ENCODE measurements at regions not wholly inside any gene's neighbourhood (a gene's known extent, or its start where the extent isn't known, plus 50 kb on each side); places are given as distances from the start of the nearest gene placed in this dataset.
A peak's percentile ranks its signal among the peaks of the same experiment; 100 is the strongest.

DNA sequence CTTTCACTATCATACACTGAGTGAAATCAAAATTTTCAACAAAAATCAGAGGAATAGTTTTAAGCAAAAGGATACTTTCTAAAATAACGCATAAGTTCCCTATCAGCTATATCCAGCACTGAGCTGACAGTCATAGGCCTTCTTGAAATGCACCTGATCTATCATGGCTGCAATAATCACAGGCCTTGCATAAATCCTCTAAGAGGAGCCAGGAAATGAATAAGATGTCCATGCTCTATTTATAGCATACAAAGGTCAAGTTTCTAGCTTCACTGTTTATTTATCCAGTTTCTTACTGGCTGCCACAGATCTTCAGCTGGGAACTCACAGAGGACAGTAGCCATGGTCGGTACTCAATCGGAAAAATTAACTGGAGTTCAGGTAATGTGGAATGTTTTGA, 235.9 kb upstream of the DMD start:
- no peak overlapping the region for H3K18ac ChIP-seq (ENCODE audit: low read depth, low read length)
- no peaks in the 10 kb centered on the region; the same call in none of the 2 replicates for H3K9me3 ChIP-seq (ENCODE audit: control insufficient read depth, insufficient read depth, low read length)
- TF ChIP-seq, protein P1, sequence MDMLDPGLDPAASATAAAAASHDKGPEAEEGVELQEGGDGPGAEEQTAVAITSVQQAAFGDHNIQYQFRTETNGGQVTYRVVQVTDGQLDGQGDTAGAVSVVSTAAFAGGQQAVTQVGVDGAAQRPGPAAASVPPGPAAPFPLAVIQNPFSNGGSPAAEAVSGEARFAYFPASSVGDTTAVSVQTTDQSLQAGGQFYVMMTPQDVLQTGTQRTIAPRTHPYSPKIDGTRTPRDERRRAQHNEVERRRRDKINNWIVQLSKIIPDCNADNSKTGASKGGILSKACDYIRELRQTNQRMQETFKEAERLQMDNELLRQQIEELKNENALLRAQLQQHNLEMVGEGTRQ (IDR thresholded peaks at IDR 0.05; ENCODE audit: low read depth, low read length) = no peak
- TF ChIP-seq POLR2A (IDR thresholded peaks at IDR 0.05; ENCODE audit: low read depth, low read length) = no peak
- TF ChIP-seq BHLHE40 (IDR thresholded peaks at IDR 0.05; ENCODE audit: low read depth, low read length) = no peak
- no peak for TF ChIP-seq CHD1 (IDR thresholded peaks at IDR 0.05; ENCODE audit: low read depth, low read length)
- TF ChIP-seq, protein P2, sequence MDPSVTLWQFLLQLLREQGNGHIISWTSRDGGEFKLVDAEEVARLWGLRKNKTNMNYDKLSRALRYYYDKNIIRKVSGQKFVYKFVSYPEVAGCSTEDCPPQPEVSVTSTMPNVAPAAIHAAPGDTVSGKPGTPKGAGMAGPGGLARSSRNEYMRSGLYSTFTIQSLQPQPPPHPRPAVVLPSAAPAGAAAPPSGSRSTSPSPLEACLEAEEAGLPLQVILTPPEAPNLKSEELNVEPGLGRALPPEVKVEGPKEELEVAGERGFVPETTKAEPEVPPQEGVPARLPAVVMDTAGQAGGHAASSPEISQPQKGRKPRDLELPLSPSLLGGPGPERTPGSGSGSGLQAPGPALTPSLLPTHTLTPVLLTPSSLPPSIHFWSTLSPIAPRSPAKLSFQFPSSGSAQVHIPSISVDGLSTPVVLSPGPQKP (IDR thresholded peaks at IDR 0.05; ENCODE audit: borderline replicate concordance, low read depth, low read length) = no peak
- TF ChIP-seq RAD21 (IDR thresholded peaks at IDR 0.05; ENCODE audit: low read length) = no peak
- no peak for TF ChIP-seq MAZ (IDR thresholded peaks at IDR 0.05; ENCODE audit: borderline replicate concordance, low read depth, low read length)
- no peak for TF ChIP-seq SMC3 (IDR thresholded peaks at IDR 0.05; ENCODE audit: low read depth, low read length)
- TF ChIP-seq NFE2L2 (IDR thresholded peaks at IDR 0.05; ENCODE audit: low read depth, low read length) = no peak
- TF ChIP-seq MAFK (IDR thresholded peaks at IDR 0.05; ENCODE audit: low read depth, low read length) = no peak
- TF ChIP-seq RFX5 (IDR thresholded peaks at IDR 0.05; ENCODE audit: low read depth, low read length) = no peak
- H3K79me1 ChIP-seq (ENCODE audit: low read depth in 1 of 2, low read length in 2 of 2) = no peaks in the 10 kb centered on the region
- in situ Hi-C loops (cut with MboI; ENCODE audit: low sequenced_read_pairs) (loop anchor here (25.0 kb wide), 1 partner anchor 840 kb away; no protein-coding TSS in a partner anchor), dilution Hi-C loops (cut with HindIII; ENCODE audit: low sequenced_read_pairs, unreplicated experiment) (no loop called here), intact Hi-C loops (cut with micrococcal nuclease) (no loop called here)
- H3K9me1 ChIP-seq (ENCODE audit: insufficient read depth, low read length) = no peaks in the 10 kb centered on the region
- H2BK20ac ChIP-seq (ENCODE audit: low read depth, low read length) = no peak overlapping the region
- no peak overlapping the region for H3K56ac ChIP-seq (ENCODE audit: extremely low read depth, insufficient read depth, low read length)
- no peak overlapping the region for H2AFZ ChIP-seq (replicated peaks; ENCODE audit: low read length, poor library complexity)
- no peak overlapping the region for H4K8ac ChIP-seq (ENCODE audit: low read depth in 2 of 2, low read length in 2 of 2)
- H3K4me1 ChIP-seq (ENCODE audit: control insufficient read depth, insufficient read depth, low read length) = no peaks in the 10 kb centered on the region
- ATAC-seq (ENCODE audit: low read depth) (no peak), DNase-seq (peak; percentile 0)
- ChIA-PET POLR2A (ENCODE audit: unreplicated experiment) (no interaction called here), CTCF (no interaction called here)
- no peak overlapping the region for H3K9ac ChIP-seq (ENCODE audit: low read depth, low read length)
- BruUV-seq (replicated peaks) = no TSS peak
- H4K91ac ChIP-seq (ENCODE audit: insufficient read depth, low read depth, low read length) = no peak overlapping the region
- no peak overlapping the region for H3K14ac ChIP-seq (replicated peaks; ENCODE audit: low read depth, low read length)
- H4K5ac ChIP-seq (ENCODE audit: low read depth, low read length) = no peak overlapping the region
- H3K4me2 ChIP-seq (ENCODE audit: low read depth, low read length) = no peak overlapping the region
- H3K27ac ChIP-seq (ENCODE audit: insufficient read depth, low read length) = no peak overlapping the region
- H2BK5ac ChIP-seq (ENCODE audit: low read depth, low read length, poor library complexity, severe bottlenecking) = no peak overlapping the region
- WGBS, 2 experiments (ENCODE audit: extremely low coverage in 2 of 2, insufficient read length in 1 of 2) = no CpG with 5 or more reads among the region's 3 CpGs
- no peaks in the 10 kb centered on the region for H3K27me3 ChIP-seq (ENCODE audit: control insufficient read depth, insufficient read depth, low read length)
- H2AK5ac ChIP-seq (ENCODE audit: low read depth, low read length) = no peak overlapping the region
- H4K20me1 ChIP-seq (ENCODE audit: insufficient read depth, low read length) = no peaks in the 10 kb centered on the region
- no peak overlapping the region for H2BK120ac ChIP-seq (ENCODE audit: low read depth, low read length)
- no peak overlapping the region for H3K4me3 ChIP-seq (ENCODE audit: insufficient read depth, low read depth, low read length)
- H2BK15ac ChIP-seq (ENCODE audit: low read depth, low read length) = no peak overlapping the region
- H3K36me3 ChIP-seq (ENCODE audit: control insufficient read depth, insufficient read depth, low read length) = no peaks in the 10 kb centered on the region
- no peak overlapping the region for H3K4ac ChIP-seq (ENCODE audit: low read depth, low read length)
- no peak overlapping the region for H2AK9ac ChIP-seq (replicated peaks; ENCODE audit: low read depth, low read length, poor library complexity)
- H3K23ac ChIP-seq (ENCODE audit: low read depth, low read length) = no peak overlapping the region
